Activated CD4-positive, alpha-beta memory T cell treated with anti-CD3 and anti-CD28 coated beads for 36 hours (primary cell): ENCODE measurements at regions not wholly inside any gene's neighbourhood (a gene's known extent, or its start where the extent isn't known, plus 50 kb on each side); places are given as distances from the start of the nearest gene placed in this dataset.
"Not testable (repeated sequence)": the region's sequence is repeated elsewhere in the genome, so short reads cannot be mapped to it uniquely, and the experiment has no call there.

Source experiments
- CTCF ChIA-PET: fragments of 350-600 bp; sonication (Branson Sonifier 250); formaldehyde crosslinking; loops from one replicate; lab custom pipeline; 2021; ENCODE audit warnings: antibody characterized with exemption, inconsistent platforms; lab: Charles Lee
- POLR2A ChIA-PET: fragments of 350-600 bp; sonication (Branson Sonifier 250); formaldehyde crosslinking; loops from one replicate; lab custom pipeline; 2021; ENCODE audit warnings: antibody characterized with exemption; lab: Charles Lee
- DNase-seq: peaks from one replicate; pipeline ENCODE4 v3.0.0-alpha.2; 2020
- H3K27ac Mint-ChIP-seq: one replicate; pipeline ENCODE4 v1.8.0; 2021; ENCODE audit warnings: mixed read lengths
- H3K27me3 Mint-ChIP-seq: one replicate; pipeline ENCODE4 v1.8.0; 2021; ENCODE audit warnings: mixed read lengths
- H3K36me3 Mint-ChIP-seq: one replicate; pipeline ENCODE4 v1.8.0; 2021; ENCODE audit warnings: mixed read lengths
- H3K4me1 Mint-ChIP-seq: one replicate; pipeline ENCODE4 v1.8.0; 2021; ENCODE audit warnings: low read depth, mixed read lengths
- H3K4me3 Mint-ChIP-seq: one replicate; pipeline ENCODE4 v1.8.0; 2021; ENCODE audit warnings: mild to moderate bottlenecking, mixed read lengths
- H3K9me3 Mint-ChIP-seq: one replicate; pipeline ENCODE4 v1.8.0; 2021; ENCODE audit warnings: mixed read lengths
- intact Hi-C: fragments of 100-400 bp; cut with micrococcal nuclease; formaldehyde crosslinking; loops from one replicate; pipeline ENCODE4 v1.15.1; 2023

DNA sequence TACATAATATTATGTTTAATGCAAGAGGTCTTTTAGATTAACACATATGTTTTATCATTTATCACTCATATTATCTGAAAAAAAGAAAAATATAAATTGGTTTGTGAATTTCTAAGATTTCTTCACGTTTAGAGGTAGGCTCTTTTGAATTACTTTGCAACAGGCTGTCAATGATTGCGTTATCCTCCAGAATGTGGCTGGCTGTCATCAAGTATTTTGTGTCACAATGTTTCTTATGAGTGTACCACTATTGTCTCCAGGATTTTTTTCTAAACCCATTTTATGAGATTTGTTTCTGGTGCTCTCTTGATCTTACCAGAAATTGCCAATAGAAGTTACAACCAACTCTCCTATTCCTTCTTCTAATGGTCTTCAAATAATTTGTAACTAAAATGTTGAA lies 307.9 kb downstream of the DMAC1 start:
- POLR2A ChIA-PET: no interaction called here
- intact Hi-C loops: no loop called here
- no peak overlapping the region for H3K27ac Mint-ChIP-seq
- H3K4me3 Mint-ChIP-seq: no peak overlapping the region
- peaks cover 2% of the 10 kb centered on the region for H3K27me3 Mint-ChIP-seq
- no peaks in the 10 kb centered on the region for H3K36me3 Mint-ChIP-seq
- H3K4me1 Mint-ChIP-seq: no peaks in the 10 kb centered on the region
- CTCF ChIA-PET: no interaction called here
- no peak for DNase-seq
- H3K9me3 Mint-ChIP-seq: no peaks in the 10 kb centered on the region

DNA sequence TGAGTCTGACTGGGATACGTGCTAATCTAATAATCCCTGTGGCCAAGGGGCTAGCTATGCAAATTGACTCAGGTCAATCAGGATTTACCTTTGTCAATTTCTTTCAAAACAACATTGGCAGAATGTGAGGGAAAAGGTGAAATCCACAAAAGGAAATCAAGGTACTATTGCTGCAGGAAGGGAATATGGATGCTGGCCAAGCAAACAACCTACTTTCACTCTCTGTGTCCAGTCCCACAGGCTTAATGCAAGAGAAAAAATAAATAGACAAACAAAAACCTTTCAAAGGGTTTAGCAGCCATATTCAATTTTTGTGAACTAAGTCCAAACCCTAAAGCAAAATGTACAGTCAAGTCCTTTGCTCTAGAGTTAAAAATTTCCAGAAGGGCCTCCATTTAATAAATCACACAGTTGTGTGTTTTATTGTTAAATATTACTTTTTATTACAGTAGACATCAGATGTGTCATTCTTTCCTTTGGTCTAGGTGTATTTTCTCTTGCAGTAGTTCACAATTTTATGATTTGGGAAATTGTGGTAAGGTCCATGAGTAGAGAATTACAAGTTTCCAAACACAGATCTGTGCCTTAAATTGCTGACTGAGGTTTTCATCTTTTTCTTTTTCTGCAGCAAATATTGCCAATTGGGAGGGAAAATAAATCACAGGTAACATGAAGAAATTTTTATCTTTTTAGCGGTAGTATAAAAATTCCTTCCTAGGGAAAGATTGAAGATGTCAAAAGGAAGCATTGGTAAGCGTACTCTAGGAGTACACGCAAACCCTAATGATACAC lies 309.1 kb downstream of the DMAC1 start:
- Mint-ChIP-seq H3K4me3 (no peak overlapping the region), H3K36me3 (no peaks in the 10 kb centered on the region), H3K4me1 (no peaks in the 10 kb centered on the region), H3K27me3 (peaks cover 2% of the 10 kb centered on the region), H3K27ac (no peak overlapping the region), H3K9me3 (no peaks in the 10 kb centered on the region)
- DNase-seq: no peak
- intact Hi-C loops: no loop called here
- POLR2A ChIA-PET: no interaction called here
- CTCF ChIA-PET: no interaction called here

DNA sequence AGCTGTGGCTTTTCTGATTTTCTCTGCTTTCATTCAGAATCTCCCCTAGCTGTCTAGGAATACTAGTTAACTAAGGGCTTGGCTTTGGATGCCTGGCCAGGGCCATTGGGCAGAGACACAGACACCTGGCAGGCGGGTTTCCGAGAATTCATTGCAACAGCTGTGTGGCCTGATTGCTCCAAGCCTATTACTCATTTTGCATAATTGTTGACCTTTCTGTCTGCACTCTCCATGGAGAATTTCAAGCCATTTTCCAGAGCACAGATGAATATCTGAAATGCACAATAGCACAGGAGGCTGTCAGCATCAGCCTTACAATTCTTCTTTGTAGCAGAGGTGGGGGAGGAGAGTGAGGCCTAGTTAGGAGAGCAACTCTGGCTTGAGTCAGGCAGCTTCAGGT lies 310.5 kb downstream of the DMAC1 start:
- Mint-ChIP-seq H3K27ac (no peak overlapping the region), H3K36me3 (no peaks in the 10 kb centered on the region), H3K9me3 (no peaks in the 10 kb centered on the region), H3K4me3 (no peak overlapping the region), H3K4me1 (no peaks in the 10 kb centered on the region), H3K27me3 (peaks cover 2% of the 10 kb centered on the region)
- ChIA-PET POLR2A (no interaction called here), CTCF (no interaction called here)
- intact Hi-C loops: no loop called here
- no peak for DNase-seq

- intact Hi-C loops, H3K9me3 Mint-ChIP-seq, CTCF ChIA-PET, DNase-seq, H3K4me3 Mint-ChIP-seq, H3K36me3 Mint-ChIP-seq, H3K4me1 Mint-ChIP-seq, POLR2A ChIA-PET, H3K27me3 Mint-ChIP-seq, H3K27ac Mint-ChIP-seq: not testable (repeated sequence)
These were observed 315.6 kb downstream of the DMAC1 start for GRCh38 chr9:7484014-7484413.

GRCh38 chr9:7481570-7481969 lies 318.0 kb downstream of the DMAC1 start:
- H3K27ac Mint-ChIP-seq: no peak overlapping the region
- no peaks in the 10 kb centered on the region for H3K36me3 Mint-ChIP-seq
- no peaks in the 10 kb centered on the region for H3K27me3 Mint-ChIP-seq
- POLR2A ChIA-PET: no interaction called here
- no peaks in the 10 kb centered on the region for H3K9me3 Mint-ChIP-seq
- CTCF ChIA-PET: no interaction called here
- no peaks in the 10 kb centered on the region for H3K4me1 Mint-ChIP-seq
- intact Hi-C loops: no loop called here
- DNase-seq: no peak
- H3K4me3 Mint-ChIP-seq: no peak overlapping the region

DNA sequence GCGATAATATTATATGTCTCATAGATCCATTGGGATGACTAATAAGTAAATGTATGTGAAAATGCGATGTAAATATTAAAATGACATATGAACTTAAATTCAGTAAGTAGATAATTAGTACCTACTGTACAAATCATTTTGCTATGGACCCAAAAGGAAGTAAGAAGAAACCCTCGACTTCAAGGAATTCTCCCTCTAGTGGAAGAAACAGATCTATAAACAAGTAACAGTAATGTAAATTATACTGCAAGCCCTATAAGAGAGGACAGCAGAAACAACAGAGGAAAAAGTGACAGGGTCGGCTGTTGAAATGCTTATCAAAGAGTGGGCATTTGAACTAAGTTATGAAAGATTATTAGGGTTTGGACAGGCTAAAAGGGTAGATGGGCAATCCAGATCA lies 320.3 kb downstream of the DMAC1 start:
- H3K27ac Mint-ChIP-seq: no peak overlapping the region
- H3K4me1 Mint-ChIP-seq: no peaks in the 10 kb centered on the region
- no peak for DNase-seq
- POLR2A ChIA-PET: no interaction called here
- no peaks in the 10 kb centered on the region for H3K27me3 Mint-ChIP-seq
- CTCF ChIA-PET: no interaction called here
- H3K9me3 Mint-ChIP-seq: no peaks in the 10 kb centered on the region
- intact Hi-C loops: no loop called here
- no peaks in the 10 kb centered on the region for H3K36me3 Mint-ChIP-seq
- H3K4me3 Mint-ChIP-seq: no peak overlapping the region

DNA sequence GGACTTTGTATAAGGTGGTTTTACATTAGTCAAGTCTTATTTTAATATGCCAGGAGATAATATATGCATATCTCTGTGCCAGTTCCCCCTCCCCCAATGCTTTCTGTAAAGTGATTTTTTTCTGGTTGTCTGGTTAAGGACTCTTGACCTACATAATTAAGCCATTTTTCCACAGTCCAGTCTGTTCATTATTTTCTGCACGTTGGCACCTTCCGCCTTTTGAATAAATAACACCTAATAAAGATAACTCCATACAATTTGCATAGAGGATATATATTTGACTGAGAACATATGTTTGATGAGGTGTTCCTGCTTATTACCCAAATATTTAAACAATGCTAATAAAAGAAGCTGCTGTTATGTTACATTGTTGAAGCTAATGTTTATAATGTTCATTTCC lies 320.9 kb downstream of the DMAC1 start:
- intact Hi-C loops: no loop called here
- no peaks in the 10 kb centered on the region for H3K4me1 Mint-ChIP-seq
- ChIA-PET CTCF (no interaction called here), POLR2A (no interaction called here)
- H3K4me3 Mint-ChIP-seq: no peak overlapping the region
- no peak overlapping the region for H3K27ac Mint-ChIP-seq
- no peak for DNase-seq
- no peaks in the 10 kb centered on the region for H3K36me3 Mint-ChIP-seq
- no peaks in the 10 kb centered on the region for H3K9me3 Mint-ChIP-seq
- no peaks in the 10 kb centered on the region for H3K27me3 Mint-ChIP-seq

GRCh38 chr9:7467186-7467585 lies 332.4 kb downstream of the DMAC1 start:
- no peak overlapping the region for H3K27ac Mint-ChIP-seq
- no peaks in the 10 kb centered on the region for H3K36me3 Mint-ChIP-seq
- no peaks in the 10 kb centered on the region for H3K9me3 Mint-ChIP-seq
- H3K4me3 Mint-ChIP-seq: no peak overlapping the region
- H3K27me3 Mint-ChIP-seq: peaks cover 12% of the 10 kb centered on the region
- ChIA-PET POLR2A (no interaction called here), CTCF (no interaction called here)
- DNase-seq: no peak
- H3K4me1 Mint-ChIP-seq: no peaks in the 10 kb centered on the region
- intact Hi-C loops: no loop called here

GRCh38 chr9:7461791-7462190 lies 337.8 kb downstream of the DMAC1 start:
- Mint-ChIP-seq H3K4me1 (no peaks in the 10 kb centered on the region), H3K4me3 (no peak overlapping the region), H3K9me3 (no peaks in the 10 kb centered on the region), H3K27me3 (peaks cover 4% of the 10 kb centered on the region), H3K27ac (no peak overlapping the region), H3K36me3 (no peaks in the 10 kb centered on the region)
- no peak for DNase-seq
- intact Hi-C loops: no loop called here
- POLR2A ChIA-PET: no interaction called here
- CTCF ChIA-PET: no interaction called here

DNA sequence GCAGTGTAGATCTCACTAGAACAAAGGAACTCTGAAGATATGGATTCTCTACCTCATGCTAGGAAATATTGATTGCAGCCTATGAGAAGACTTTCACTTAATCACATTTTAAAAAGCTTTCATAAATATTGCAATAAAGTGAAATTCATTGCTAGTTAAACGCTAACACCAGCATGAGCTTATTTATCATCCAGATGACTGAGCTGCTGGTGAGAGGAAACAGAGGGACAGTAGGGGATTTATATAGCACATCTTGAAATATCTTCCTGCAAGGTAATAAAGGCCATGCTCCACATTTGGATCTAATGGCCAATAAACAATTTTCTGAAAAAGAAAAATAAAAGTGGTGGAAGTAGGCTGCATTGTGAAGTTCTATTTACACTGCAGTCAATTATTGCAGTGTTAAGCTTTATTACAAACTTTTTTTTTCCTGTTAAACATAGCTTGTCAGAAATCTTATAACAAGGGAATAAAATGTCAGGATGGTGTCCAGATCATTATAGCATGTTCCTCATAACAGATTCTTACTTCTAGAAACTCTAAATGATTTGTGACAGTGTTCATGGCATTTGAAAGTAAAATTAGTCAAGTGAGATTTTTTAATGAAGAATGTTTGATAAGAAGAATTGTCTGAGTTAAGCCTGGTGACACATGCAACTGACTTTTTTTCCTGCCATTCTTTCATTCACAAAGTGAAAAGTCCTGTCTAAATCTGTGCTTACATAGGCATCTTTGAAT lies 342.6 kb downstream of the DMAC1 start:
- peaks cover 5% of the 10 kb centered on the region for H3K27me3 Mint-ChIP-seq
- no peaks in the 10 kb centered on the region for H3K4me1 Mint-ChIP-seq
- no peak for DNase-seq
- H3K27ac Mint-ChIP-seq: no peak overlapping the region
- ChIA-PET POLR2A (no interaction called here), CTCF (no interaction called here)
- H3K36me3 Mint-ChIP-seq: no peaks in the 10 kb centered on the region
- intact Hi-C loops: no loop called here
- no peak overlapping the region for H3K4me3 Mint-ChIP-seq
- no peaks in the 10 kb centered on the region for H3K9me3 Mint-ChIP-seq

DNA sequence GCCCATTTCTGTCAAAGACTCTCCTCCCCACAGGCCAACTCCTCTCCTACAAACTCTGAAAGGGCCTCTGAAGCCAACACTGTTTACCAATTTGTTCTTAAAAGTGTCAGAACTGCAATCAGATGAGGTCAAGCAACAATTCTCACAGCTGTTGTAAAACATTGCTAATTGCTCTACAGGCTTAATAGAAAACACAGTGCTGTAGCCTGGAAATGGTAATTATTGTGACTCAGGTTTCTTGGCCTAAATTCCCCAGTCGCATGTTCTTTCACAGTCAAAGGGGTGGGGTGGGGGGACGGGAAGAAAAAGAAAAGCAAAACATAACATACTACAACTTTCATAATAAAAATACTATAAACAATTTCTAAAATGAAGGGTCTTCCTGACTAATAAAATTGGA lies 343.2 kb downstream of the DMAC1 start:
- no peaks in the 10 kb centered on the region for H3K9me3 Mint-ChIP-seq
- peaks cover 3% of the 10 kb centered on the region for H3K27me3 Mint-ChIP-seq
- intact Hi-C loops: no loop called here
- ChIA-PET POLR2A (no interaction called here), CTCF (no interaction called here)
- no peaks in the 10 kb centered on the region for H3K4me1 Mint-ChIP-seq
- no peak overlapping the region for H3K4me3 Mint-ChIP-seq
- H3K27ac Mint-ChIP-seq: no peak overlapping the region
- no peak for DNase-seq
- no peaks in the 10 kb centered on the region for H3K36me3 Mint-ChIP-seq

DNA sequence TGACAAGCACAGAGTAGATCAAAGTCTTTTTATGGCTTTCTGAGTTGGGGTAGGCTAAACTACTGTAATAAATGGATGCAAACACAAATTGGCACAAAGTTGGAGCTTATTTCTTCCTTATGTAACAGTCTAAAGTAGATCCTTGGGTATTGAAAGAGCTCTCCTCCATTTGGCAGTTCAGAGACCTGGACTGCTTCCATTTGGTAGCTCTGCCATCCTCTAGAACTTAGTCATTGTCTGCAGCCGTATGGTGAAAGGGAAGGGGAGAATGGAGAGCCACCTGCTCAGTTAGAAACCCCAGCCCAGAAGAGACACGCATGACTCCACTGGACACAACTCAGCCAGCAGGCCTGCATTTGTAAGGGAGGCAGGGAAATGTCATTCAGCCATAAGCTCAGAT lies 345.0 kb downstream of the DMAC1 start:
- intact Hi-C loops: no loop called here
- CTCF ChIA-PET: no interaction called here
- no peaks in the 10 kb centered on the region for H3K4me1 Mint-ChIP-seq
- DNase-seq: no peak
- H3K36me3 Mint-ChIP-seq: no peaks in the 10 kb centered on the region
- no peak overlapping the region for H3K27ac Mint-ChIP-seq
- no peaks in the 10 kb centered on the region for H3K9me3 Mint-ChIP-seq
- POLR2A ChIA-PET: no interaction called here
- no peak overlapping the region for H3K4me3 Mint-ChIP-seq
- peaks cover 3% of the 10 kb centered on the region for H3K27me3 Mint-ChIP-seq

GRCh38 chr9:7452378-7452777 lies 347.2 kb downstream of the DMAC1 start:
- intact Hi-C loops: no loop called here
- Mint-ChIP-seq H3K36me3 (no peaks in the 10 kb centered on the region), H3K27me3 (peaks cover 3% of the 10 kb centered on the region), H3K9me3 (no peaks in the 10 kb centered on the region), H3K4me3 (no peak overlapping the region), H3K27ac (no peak overlapping the region), H3K4me1 (no peaks in the 10 kb centered on the region)
- ChIA-PET CTCF (no interaction called here), POLR2A (no interaction called here)
- DNase-seq: no peak
